ENCODE measurements at regions not wholly inside any gene's neighbourhood (a gene's known extent, or its start where the extent isn't known, plus 50 kb on each side); places are given as distances from the start of the nearest gene placed in this dataset.

- no peaks in the 10 kb centered on the region for H3K36me3 ChIP-seq
- H3K4me3 ChIP-seq, result no peak overlapping the region
- DNase-seq, result no peak
- intact Hi-C loops (cut with DNase I; ENCODE audit: low total_unique reads) (no loop called here), in situ Hi-C loops (cut with MboI; ENCODE audit: low sequenced_read_pairs in 4 of 4) (no loop called here)
- TF ChIP-seq CTCF (IDR thresholded peaks at IDR 0.05 in 4 of 5, conservative IDR thresholded peaks at IDR 0.05 in 1 of 5), result no peak
- no peak for TF ChIP-seq POLR2A (IDR thresholded peaks at IDR 0.05)
- H3K27ac ChIP-seq, result no peak overlapping the region
- no peaks in the 10 kb centered on the region for H3K4me1 ChIP-seq
- no peaks in the 10 kb centered on the region for H3K9me3 ChIP-seq
- no peak for ATAC-seq
- peaks cover 0 to 10% (median 9%) of the 10 kb centered on the region in 3 donors for H3K27me3 ChIP-seq
Measured at GRCh38 chr9:126049088-126049487, 277.5 kb upstream of the MVB12B start.

GRCh38 chr9:126049896-126050604, 276.6 kb upstream of the MVB12B start:
- Histone ChIP-seq H3K4me3 (no peak overlapping the region), H3K27me3 (peaks cover 0 to 20% (median 15%) of the 10 kb centered on the region in 3 donors), H3K27ac (no peak overlapping the region), H3K4me1 (no peaks in the 10 kb centered on the region), H3K36me3 (no peaks in the 10 kb centered on the region), H3K9me3 (no peaks in the 10 kb centered on the region)
- intact Hi-C loops (cut with DNase I; ENCODE audit: low total_unique reads) (no loop called here), in situ Hi-C loops (cut with MboI; ENCODE audit: low sequenced_read_pairs in 4 of 4) (no loop called here)
- ATAC-seq, result no peak
- TF ChIP-seq CTCF (IDR thresholded peaks at IDR 0.05 in 4 of 5, conservative IDR thresholded peaks at IDR 0.05 in 1 of 5) (no peak), POLR2A (IDR thresholded peaks at IDR 0.05) (no peak)
- DNase-seq, result no peak

- H3K27me3 ChIP-seq, result peaks cover 0 to 25% (median 18%) of the 10 kb centered on the region in 3 donors
- in situ Hi-C loops (cut with MboI; ENCODE audit: low sequenced_read_pairs in 4 of 4), result no loop called here
- DNase-seq, result no peak
Measured at GRCh38 chr9:126050605-126050990, 276.0 kb upstream of the MVB12B start.

GRCh38 chr9:126051446-126052130, 275.0 kb upstream of the MVB12B start:
- ATAC-seq, result no peak
- DNase-seq, result no peak
- no peaks in the 10 kb centered on the region for H3K36me3 ChIP-seq
- no peaks in the 10 kb centered on the region for H3K4me1 ChIP-seq
- TF ChIP-seq CTCF (IDR thresholded peaks at IDR 0.05 in 4 of 5, conservative IDR thresholded peaks at IDR 0.05 in 1 of 5) (no peak), POLR2A (IDR thresholded peaks at IDR 0.05) (no peak)
- intact Hi-C loops (cut with DNase I; ENCODE audit: low total_unique reads) (no loop called here), in situ Hi-C loops (cut with MboI; ENCODE audit: low sequenced_read_pairs in 4 of 4) (no loop called here)
- no peaks in the 10 kb centered on the region for H3K9me3 ChIP-seq
- H3K4me3 ChIP-seq, result no peak overlapping the region
- no peak overlapping the region for H3K27ac ChIP-seq
- H3K27me3 ChIP-seq, result peaks cover 6 to 34% (median 22%) of the 10 kb centered on the region in 3 donors

More at GRCh38 chr9:126050605-126050990, 276.0 kb upstream of the MVB12B start:
- Histone ChIP-seq H3K27ac (no peak overlapping the region), H3K36me3 (no peaks in the 10 kb centered on the region), H3K4me3 (no peak overlapping the region), H3K4me1 (no peaks in the 10 kb centered on the region), H3K9me3 (no peaks in the 10 kb centered on the region)
- TF ChIP-seq POLR2A (IDR thresholded peaks at IDR 0.05), result no peak
- TF ChIP-seq CTCF (IDR thresholded peaks at IDR 0.05 in 4 of 5, conservative IDR thresholded peaks at IDR 0.05 in 1 of 5), result no peak
- no peak for ATAC-seq
- intact Hi-C loops (cut with DNase I; ENCODE audit: low total_unique reads), result no loop called here

Measured in gastrocnemius medialis (tissue), 4 donors.